HG02623 (cell line): ENCODE measurements at regions not wholly inside any gene's neighbourhood (a gene's known extent, or its start where the extent isn't known, plus 50 kb on each side); places are given as distances from the start of the nearest gene placed in this dataset.

ENCODE experiments used
- ATAC-seq: cut with Tn5 transposase; IDR thresholded peaks from one replicate; pipeline ENCODE4 v1.9.1; 2021; ENCODE audit warnings: moderate library complexity; ENCODE audit not compliant: unreplicated experiment

GRCh38 chr9:82538634-82539033 lies 524.3 kb downstream of the RASEF start:
- no peak for ATAC-seq

GRCh38 chr9:82539146-82539545 lies 523.8 kb downstream of the RASEF start:
- ATAC-seq: no peak

GRCh38 chr9:82539856-82540579 lies 522.9 kb downstream of the RASEF start:
- no peak for ATAC-seq

- ATAC-seq: no peak
Measured at GRCh38 chr9:82543726-82544125, 519.2 kb downstream of the RASEF start.

- no peak for ATAC-seq
Measured at GRCh38 chr9:82546136-82546535, 516.8 kb downstream of the RASEF start.

GRCh38 chr9:82547995-82548394 lies 514.9 kb downstream of the RASEF start:
- no peak for ATAC-seq

GRCh38 chr9:82549174-82549821 lies 513.6 kb downstream of the RASEF start:
- no peak for ATAC-seq

GRCh38 chr9:82552784-82553183 lies 510.2 kb downstream of the RASEF start:
- ATAC-seq: no peak

- no peak for ATAC-seq
Measured at GRCh38 chr9:82553654-82554366, 509.1 kb downstream of the RASEF start.

GRCh38 chr9:82554381-82554780 lies 508.6 kb downstream of the RASEF start:
- ATAC-seq: no peak

GRCh38 chr9:82555031-82555430 lies 507.9 kb downstream of the RASEF start:
- no peak for ATAC-seq

- no peak for ATAC-seq
Measured at GRCh38 chr9:82555431-82556051, 507.4 kb downstream of the RASEF start.

GRCh38 chr9:82558346-82558745 lies 504.6 kb downstream of the RASEF start:
- ATAC-seq: no peak

- no peak for ATAC-seq
Measured at GRCh38 chr9:82558855-82559630, 503.9 kb downstream of the RASEF start.

- ATAC-seq: no peak
Measured at GRCh38 chr9:82560036-82560435, 502.9 kb downstream of the RASEF start.

- no peak for ATAC-seq
Measured at GRCh38 chr9:82560457-82560904, 502.5 kb downstream of the RASEF start.

- ATAC-seq: no peak
Measured at GRCh38 chr9:82563094-82563493, 499.8 kb downstream of the RASEF start.

- no peak for ATAC-seq
Measured at GRCh38 chr9:82563841-82564240, 499.1 kb downstream of the RASEF start.

- no peak for ATAC-seq
Measured at GRCh38 chr9:82565188-82565969, 497.6 kb downstream of the RASEF start.

GRCh38 chr9:82567953-82568352 lies 495.0 kb downstream of the RASEF start:
- no peak for ATAC-seq
